MV-4-11 (cell line): ENCODE measurements at regions not wholly inside any gene's neighbourhood (a gene's known extent, or its start where the extent isn't known, plus 50 kb on each side); places are given as distances from the start of the nearest gene placed in this dataset.

ENCODE experiments used
- DNase-seq: peaks from one replicate; lab custom pipeline; 2025; lab: John Stamatoyannopoulos, UW

DNA sequence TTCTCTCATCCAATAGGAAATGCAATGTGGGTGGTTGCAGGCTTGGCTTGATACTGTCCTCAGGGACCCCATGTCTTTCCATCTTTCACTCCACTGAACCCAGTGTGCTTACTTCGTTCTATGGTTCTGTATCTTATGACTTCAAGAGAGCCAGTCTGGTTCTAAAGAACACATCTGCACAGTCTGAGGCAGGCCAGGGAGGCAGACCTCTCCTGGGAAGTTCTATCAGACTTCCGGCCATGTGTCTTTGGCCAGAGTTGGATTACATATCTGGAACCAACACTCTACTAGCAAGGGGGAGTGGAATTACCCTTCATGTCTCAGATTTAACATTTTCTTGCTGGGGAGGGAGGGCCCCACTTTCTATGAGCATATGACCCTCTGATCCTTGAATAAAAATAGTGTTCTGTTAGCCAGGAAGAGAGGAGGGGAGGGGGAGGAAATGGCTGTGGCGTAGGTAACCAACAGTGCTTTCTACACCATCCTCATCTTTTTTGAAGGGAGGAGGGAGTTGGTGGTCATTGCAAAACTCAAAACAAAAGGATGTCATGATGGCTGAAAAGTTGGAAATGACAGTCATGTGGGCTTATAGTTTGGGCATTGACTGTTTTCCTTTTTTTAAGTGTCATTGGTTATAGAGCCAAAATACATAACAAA lies 370.2 kb downstream of the GATA3 start:
- DNase-seq, result no peak

DNA sequence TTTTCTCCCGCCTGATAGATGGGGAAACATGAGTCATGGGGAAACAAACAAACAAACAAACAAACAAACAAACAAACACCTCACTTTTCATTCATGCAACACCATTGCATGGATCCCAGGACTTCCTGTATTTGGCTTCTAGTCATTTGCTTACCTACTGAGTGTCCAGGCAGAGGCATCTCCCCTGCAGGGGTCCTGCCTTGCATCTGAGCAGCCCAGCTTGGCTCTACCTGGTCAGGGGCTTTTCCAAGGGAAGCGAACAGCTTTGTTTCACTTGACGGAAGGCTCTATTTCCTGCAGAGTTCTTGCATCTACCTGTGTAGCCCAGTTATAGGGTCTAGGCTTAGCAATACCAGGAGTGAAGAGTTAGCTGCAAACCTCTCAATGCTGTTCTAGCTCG lies 374.2 kb downstream of the GATA3 start:
- DNase-seq, result no peak

DNA sequence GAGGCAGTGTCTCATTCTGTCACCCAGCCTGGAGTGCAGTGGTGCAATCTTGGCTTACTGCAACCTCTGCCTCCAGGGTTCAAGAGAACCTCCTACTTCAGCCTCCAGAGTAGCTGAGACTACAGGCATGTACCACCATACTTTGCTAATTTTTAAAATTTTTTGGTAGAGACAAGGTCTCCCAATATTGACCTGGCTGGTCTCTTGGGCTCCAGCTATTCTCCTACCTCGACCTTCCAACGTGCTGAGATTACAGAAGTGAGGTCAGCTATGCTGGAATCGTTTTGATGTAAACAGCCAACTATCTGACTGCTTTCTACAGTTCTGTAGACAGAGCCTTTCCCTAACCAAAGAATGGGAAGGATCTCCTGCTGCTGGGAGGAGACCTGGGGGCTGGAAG lies 375.8 kb downstream of the GATA3 start:
- DNase-seq, result no peak

DNA sequence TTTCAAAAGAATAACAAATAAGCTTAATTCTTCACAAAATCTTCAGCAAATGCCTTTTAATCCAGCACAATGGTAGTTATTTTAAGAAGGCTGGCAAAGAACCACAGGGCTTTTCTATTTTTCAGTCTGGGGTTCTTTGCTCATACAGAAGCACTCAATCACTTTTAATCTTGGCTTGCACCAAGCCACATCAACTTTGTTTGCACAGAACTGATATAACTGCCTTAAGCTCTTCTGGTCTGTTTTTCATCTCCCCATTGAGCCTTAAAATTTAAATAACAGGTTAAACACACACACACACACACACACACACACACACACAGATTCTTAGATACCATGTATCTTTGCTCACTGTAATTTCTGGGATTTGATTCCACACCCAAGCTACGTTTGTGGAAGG lies 377.0 kb downstream of the GATA3 start:
- no peak for DNase-seq

DNA sequence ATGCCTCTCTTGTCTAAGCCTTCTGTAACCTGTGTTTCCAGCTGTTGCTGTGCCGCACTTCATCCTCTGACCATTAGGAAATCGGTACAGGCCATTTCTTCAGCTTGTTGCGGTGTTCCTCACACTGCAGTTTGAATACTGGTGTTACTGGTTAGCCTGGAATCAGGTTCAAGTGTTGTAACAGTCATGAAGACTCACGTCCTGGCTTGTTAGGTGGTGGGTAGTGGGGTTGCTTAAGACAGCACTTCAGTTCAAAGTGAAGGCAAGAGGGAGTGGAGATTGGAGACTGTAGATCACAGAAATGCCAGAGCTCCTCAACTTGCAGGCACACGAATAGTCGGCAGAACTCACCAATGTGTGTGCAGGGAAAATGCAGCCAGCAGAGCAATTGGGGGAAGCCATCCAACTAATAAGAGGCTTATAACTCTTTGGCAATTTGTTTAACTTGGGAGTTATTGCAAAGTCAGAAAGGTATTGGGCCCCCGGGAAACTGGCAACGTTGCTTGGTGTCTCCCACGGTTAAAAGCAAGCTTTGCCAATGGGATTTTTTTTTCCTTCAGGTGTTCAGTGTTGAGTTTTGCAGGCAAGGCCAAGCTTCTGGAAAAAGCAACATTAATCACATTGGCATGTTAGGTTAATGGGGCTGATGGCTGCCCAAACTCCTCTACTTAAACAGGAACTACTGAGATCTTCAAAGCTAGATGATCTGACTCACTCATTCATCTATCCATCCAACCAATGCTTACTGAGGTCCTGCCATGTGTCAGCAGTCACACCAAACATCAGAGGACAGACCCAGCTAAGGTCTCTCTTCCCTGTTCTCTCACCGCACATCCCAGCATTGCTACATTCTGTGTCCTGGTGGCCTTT lies 380.9 kb downstream of the GATA3 start:
- no peak for DNase-seq

DNA sequence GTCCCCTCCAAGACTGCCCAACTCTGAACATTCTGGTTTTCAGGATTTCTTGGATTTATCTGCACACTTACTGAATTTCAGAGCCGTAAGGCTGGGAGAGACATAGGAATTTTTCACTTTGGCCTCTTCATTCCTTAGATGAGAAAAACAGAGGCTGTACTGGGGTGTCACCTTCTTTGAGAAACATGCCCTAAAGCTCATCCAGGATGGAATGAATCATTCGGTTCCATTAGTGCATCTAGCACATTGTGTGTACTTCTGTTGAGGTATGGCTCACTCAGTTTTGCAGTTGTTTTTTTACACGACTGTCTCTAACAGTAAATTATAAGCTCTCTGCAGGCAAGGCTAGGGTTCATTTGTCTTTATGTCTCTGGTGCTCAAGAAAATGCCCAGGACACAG lies 383.4 kb downstream of the GATA3 start:
- no peak for DNase-seq

DNA sequence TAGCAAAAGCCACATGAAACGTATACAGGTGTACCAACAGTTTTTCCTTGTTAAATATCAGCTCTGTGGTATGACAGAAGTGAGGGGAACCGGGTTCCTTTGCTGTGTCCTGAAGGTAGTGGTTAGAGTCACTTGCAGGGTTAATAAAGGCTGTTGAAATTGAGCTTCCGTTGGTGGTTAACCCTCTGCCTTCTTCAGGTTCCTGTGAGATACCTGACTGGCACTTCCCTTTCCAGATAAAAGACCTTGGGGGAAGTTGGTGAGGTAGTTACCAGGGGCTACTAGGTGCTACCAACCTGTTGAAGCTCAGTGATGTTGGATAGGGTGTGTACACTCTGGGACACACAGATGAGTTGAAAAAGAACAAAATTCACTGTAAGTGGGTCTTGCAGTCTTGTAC lies 384.1 kb downstream of the GATA3 start:
- no peak for DNase-seq

DNA sequence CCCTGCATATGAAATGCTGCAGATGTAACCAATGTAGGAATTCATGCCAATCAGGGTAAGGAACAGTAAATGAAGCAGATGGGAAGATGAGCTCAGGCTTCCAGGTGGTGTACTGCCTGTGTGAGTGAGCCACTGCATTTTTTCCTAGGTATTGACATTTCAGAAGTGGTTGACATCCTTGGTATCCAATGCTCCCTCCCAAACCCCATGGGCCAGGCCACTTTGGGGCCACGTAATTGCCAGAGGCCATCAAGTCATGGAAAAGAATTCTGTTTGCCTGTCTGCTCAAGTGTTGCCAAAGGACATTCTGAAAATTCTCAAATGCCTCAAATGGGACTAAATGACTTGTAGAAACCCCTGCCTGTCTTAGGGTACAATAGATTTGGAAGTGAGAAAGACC lies 384.6 kb downstream of the GATA3 start:
- DNase-seq, result no peak

DNA sequence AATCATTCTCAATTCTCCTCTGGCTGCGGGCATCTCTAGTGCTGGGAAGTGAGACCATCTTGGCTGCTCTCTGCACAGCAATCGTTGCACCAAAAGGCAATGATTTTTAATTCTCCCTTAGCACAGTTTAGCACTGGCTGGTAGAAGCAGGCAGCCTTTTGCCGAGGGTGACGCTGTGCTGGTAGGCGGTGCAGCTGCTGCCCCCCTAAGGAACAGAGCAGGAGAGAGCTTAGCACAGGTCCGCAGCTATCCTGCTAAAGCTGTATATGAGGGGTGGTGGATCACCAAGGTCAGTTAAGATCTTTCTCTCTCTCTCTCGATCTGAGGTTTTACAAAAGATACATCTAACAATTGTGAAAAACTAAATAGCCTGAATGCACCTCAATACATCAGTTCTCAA lies 390.1 kb downstream of the GATA3 start:
- DNase-seq, result no peak

DNA sequence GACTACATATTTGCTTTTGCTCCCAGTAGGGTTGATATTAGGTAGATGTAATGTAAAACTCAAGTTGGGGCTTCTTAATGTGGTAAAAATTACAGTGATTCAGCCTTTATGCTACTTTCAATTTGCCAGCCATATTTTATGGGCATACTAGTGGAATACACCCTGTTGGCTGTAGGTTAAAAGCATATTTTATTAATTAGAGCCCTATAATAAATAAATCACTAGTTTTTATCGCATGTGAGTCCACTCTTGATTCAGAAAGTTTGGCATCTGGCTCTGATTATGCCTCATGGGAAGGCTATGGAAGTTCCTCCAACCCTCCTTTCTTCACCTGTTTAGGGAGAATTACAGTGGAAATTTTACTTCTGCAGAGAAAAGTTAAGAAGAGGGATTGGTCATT lies 390.9 kb downstream of the GATA3 start:
- DNase-seq, result no peak

DNA sequence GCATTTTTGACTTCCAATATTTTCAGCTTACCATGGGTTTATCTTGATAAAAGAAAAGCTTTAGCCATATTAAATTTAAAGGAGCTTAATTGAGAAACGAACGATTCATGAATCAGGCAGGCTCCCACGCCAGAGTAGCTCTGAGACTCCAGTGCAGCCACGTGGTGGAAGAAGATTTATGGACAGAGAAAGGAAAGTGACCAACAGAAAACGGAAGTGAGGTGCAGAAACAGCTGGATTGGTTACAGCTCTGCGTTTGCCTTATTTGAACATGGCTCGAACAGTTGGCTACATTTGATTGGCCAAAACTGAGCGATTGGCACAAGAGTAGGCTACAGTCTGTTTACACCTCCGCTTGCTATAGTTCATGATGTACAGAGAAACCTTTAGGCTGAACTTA lies 395.4 kb downstream of the GATA3 start:
- DNase-seq, result no peak

DNA sequence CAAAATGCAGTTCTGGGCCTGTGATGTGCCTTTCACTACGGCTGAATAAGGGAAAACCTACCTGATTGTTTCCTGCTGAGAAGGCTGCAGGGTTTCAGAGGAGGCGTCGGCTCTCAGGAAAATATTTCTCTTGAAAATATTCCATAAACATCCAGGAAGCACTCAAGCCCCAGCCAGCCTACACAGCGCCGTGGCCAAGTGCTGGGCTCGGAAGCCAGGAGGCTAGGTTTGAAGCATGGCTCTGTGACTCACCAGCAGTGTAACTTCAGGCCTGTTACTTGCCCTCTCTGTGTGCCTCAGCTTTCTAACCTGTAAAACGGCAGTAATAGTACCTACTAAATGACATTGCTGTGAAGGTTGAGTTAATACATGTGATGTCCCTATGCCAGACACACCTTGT lies 399.1 kb downstream of the GATA3 start:
- DNase-seq, result no peak

DNA sequence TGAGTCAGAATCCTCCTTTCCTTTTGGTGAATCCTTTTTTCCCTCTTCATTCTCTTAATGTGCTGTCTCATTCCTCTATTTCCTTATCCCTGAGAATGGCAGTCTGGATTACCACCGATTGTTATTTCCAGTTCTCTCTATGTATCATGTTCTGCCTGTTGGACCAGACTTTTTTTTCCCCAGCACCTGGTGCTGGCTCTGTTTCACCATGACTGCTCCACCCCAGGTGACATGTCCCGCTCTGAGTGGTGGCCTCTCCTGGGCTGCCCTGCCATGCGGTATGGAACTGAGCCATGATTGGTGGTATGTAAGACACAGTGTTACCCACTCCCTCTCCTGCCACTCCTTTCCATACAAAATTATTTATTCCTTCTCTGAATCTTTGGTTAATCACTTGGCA lies 399.9 kb downstream of the GATA3 start:
- no peak for DNase-seq

DNA sequence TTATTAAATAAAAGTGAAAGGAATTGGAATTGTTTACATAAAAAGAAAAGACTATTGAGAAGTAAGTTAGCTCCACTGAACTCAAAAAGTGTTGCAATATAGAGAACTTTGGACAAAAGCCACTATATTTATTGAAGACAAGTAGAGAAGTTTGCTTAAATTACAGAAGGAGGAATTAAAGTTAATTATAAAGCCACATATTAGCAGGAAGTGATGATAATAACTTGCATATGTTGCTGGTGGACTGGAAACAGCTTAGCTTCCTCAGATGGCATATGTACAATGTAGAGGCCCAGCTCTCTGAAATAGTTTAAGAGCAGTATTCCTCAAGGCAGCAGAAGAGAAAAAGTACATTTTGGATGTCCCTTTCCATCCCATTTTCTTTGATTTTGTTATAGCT lies 400.7 kb downstream of the GATA3 start:
- DNase-seq, result no peak

DNA sequence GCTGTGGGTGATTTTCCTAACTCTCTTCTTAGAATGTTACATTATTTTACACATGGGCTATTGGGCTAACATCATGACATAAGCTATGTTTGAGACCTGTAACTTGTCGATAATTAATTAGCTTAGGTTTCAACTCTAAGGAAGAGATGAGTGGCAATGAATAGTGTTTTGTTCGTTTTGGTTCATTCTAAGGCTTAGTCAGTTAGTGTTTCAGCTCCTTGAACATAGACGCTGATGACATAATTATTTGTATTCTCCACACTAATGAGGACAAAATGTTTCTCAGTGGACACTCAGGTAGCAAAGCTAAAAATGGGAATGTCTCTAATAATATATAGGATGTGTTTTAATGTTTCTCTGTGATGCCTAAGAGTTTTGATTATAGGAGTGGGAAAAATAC lies 401.9 kb downstream of the GATA3 start:
- DNase-seq, result no peak

DNA sequence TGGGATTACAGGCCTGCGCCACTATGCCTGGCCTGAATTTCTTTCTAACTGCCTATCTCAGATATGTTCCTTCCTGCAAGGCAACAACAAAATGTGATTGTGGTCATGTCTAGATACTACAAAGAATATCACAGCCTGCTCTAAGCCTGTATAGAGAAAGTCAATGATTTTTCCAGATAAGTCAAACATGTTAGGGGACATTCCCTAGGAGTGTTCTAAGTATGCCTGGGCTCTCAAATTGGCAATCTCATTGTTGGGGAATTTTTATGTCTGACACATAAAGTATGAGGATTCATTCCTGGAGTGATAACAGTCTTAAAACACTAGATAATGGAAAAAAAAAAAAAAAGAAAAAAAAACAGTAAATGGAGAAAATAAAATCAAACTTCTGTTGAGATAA lies 406.1 kb downstream of the GATA3 start:
- DNase-seq, result no peak

DNA sequence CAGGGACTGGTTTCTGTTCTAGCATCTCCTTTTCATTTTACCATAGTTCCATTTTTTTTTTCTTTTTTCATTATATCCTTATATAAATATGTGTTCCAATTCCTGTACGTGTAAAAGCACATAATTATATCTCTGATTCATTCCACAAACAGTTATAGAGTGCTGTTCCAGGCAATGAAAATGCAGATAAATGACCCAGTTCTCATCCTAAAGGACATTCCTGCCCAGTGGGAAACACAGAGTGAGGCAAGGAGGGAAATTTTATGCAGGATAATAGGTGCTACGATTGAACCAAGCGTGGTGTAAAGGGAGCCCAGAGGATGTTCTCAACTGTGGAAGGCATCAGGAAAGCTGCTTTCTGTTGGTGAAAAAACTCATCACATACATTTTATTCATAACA lies 408.1 kb downstream of the GATA3 start:
- no peak for DNase-seq

DNA sequence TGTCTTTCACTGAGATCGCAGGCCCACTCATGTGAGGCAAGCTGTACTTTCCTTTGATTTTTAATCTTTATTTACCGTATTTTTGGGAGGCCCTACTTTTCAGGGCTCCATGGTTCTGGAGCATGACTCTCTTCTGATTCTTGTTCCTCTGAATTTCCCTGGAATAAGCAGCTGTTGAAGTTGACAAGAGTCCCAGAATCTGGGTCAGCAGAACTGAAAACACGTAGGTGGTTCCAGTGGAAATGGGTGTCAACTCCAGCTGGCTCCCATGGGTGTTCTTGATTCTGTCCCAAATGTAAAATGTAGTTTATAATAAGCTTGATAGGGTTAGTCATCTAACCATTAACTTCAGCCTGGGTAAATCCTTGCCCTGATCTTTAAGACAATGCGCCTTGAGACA lies 409.4 kb downstream of the GATA3 start:
- no peak for DNase-seq

DNA sequence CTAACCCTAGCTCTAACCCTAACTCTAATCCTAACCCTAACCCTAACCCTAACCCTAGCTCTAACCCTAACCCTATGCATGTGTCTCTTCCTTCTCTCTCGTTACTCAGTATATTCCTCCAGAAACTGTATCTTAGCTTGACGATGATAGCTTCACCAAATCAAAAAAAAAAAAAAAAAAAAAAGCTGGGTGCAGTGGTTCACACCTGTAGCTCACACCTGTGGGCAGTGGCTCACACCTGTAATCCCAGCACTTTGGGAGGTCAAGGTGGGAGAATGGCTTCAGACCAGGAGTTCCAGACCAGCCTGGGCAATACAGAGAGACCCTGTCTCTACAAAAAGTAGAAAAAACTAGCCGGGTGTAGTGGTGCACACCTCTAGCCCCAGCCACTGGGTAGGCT lies 414.0 kb downstream of the GATA3 start:
- DNase-seq, result no peak

DNA sequence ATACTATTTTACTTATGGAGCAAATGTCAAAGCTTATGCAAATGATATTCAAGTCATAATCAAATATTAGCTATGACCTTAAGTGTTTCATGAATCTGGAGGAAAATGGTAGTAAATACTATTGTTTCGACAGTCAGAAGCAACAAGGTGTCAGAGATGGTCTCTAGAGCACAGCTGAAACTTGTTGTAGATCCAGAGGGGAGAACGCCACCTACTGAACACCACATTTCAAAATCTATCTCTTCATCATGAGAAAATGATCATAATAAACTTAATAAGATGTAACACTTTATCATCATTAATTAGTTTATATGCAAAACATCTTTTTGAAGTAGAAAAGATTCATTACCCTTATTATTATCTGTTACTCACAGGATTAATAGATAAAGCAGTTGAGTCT lies 418.7 kb downstream of the GATA3 start:
- DNase-seq, result no peak

DNA sequence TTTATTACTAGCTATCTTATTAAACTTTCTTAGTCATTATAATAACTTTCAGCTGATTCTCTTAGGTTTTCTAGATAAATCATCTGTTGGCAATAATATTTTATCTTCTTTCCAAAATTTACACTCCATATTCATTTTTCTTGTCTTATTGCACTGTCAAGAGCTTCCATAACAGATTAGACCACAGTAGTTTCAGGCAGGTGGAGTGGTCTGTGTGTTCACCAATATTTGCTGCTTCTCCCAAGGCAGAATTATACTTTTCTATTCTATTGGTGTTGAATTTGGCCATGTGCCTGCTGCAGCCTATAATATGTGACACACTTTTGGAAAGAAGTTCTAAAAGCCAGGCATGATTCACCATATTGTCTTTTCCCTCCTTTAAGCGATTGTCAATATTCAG lies 422.8 kb downstream of the GATA3 start:
- no peak for DNase-seq

DNA sequence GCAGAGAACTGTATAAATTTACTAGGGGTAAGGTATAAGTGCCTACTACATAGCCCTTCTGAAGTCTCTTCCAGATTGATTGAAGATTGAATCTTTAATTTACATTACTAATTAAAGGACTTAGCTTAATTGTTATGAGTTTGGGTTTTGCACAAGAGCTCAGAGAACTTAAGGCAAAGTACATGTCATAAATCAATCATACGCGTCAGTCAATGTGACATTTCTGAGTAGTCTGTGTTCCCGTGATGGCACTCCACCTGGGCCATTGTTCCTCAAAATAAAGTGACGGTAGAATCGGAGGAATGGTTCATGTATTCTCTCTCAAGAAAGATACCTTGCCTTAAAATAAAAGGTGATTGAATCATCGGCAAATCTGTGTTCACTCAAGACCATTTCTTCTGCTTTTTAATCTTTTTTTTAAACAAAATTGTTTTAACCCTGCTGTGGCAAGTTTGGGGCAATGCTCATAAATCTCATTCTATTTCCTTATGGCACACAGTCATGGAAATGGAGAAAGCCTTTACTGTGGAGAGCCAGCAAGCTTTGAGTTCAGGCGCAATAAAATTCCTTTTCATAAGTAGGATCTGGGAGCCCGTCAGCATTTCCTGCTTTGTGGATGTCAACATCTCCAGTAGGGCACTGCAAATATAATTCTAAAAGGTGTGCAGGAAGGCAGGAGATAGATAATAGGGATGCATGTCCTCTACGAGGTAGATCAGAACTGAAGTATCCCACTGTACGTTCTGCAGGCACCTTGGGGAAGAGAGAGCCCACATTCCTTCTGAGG lies 427.4 kb downstream of the GATA3 start:
- no peak for DNase-seq

DNA sequence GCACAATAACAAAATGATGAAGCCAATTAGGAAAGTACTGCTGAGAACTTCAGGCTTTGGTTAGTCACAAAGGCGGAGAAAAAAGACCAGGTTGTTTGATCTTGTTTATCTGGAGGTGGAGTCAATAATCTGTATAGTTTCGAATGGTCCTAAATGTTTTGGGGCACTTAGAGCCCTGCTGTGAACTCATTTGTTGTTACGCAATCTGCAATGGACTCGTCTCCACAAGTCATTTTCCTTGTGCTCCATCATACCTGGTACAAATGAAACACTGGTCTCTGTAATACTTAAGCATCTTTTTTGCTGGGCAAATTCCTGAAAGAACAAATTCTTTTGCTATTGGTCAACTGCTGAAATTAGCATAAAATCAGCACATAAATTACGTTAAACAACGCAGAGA lies 430.5 kb downstream of the GATA3 start:
- no peak for DNase-seq
